ENCODE measurements at regions not wholly inside any gene's neighbourhood (a gene's known extent, or its start where the extent isn't known, plus 50 kb on each side); places are given as distances from the start of the nearest gene placed in this dataset.

DNA sequence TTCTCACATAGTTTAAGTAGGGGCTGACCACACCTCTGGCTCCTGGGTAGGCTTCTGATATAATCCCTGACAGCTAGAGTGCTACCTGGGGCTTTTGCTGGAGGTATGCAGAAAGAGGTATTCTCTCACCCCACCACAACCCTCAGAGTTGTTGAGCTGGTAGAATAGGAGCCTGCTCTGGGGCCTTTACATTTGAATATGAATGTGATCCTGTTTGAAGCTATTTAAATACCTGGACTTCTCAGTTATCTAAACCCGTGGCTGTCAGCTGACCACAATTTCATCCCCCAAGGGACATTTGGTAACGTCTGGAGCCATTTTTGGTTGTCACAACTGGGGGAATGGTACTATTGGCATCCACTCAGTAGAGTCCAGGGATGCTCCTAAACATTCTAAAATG is 669.1 kb downstream of the SATB2 start:
- Histone ChIP-seq H3K4ac (ENCODE audit: low read length) (no peak overlapping the region), H3K4me1 (ENCODE audit: control insufficient read depth in 2 of 2, insufficient read depth in 1 of 2, low read depth in 1 of 2, low read length in 2 of 2) (no peaks in the 10 kb centered on the region), H4K8ac (ENCODE audit: low read depth, low read length) (no peak overlapping the region), H3K9me3 (replicated peaks in 1 of 2; ENCODE audit: control insufficient read depth in 2 of 2, insufficient read depth in 1 of 2, low read depth in 1 of 2, low read length in 2 of 2) (no peaks in the 10 kb centered on the region), H3K36me3 (replicated peaks in 1 of 2; ENCODE audit: control insufficient read depth in 2 of 2, insufficient read depth in 2 of 2, low read length in 2 of 2) (no peaks in the 10 kb centered on the region), H3K79me1 (ENCODE audit: low read depth, low read length) (no peaks in the 10 kb centered on the region), H3K18ac (ENCODE audit: low read length) (no peak overlapping the region), H3K27me3 (ENCODE audit: control insufficient read depth in 3 of 3, insufficient read depth in 3 of 3, low read depth in 1 of 3, low read length in 3 of 3) (no peaks in the 10 kb centered on the region), H2AFZ (ENCODE audit: low read length) (no peak overlapping the region), H3K4me2 (ENCODE audit: insufficient read depth, low read length, poor library complexity, severe bottlenecking) (no peak overlapping the region), H3K4me3 (ENCODE audit: low read length in 2 of 2) (no peak overlapping the region), H2BK12ac (ENCODE audit: low read length) (no peak overlapping the region), H4K91ac (ENCODE audit: low read depth, low read length, poor library complexity) (no peak overlapping the region), H3K14ac (ENCODE audit: low read length) (no peak overlapping the region), H2AK5ac (ENCODE audit: low read depth, low read length) (no peak overlapping the region), H3K23ac (ENCODE audit: low read depth, low read length, poor library complexity) (no peak overlapping the region), H2BK5ac (ENCODE audit: low read length) (no peak overlapping the region), H2BK120ac (ENCODE audit: low read depth, low read length) (no peak overlapping the region), H2BK15ac (ENCODE audit: low read length) (no peak overlapping the region), H3K27ac (replicated peaks; ENCODE audit: low read length) (no peak overlapping the region), H3K9ac (ENCODE audit: low read depth, low read length, poor library complexity) (no peak overlapping the region)
- WGBS, 2 donors (ENCODE audit: extremely low coverage in 2 of 2, insufficient read length in 2 of 2, insufficient replicate concordance in 1 of 2): no CpG with 5 or more reads among the region's 2 CpGs
- DNase-seq (ENCODE audit: low spot score): no peak

DNA sequence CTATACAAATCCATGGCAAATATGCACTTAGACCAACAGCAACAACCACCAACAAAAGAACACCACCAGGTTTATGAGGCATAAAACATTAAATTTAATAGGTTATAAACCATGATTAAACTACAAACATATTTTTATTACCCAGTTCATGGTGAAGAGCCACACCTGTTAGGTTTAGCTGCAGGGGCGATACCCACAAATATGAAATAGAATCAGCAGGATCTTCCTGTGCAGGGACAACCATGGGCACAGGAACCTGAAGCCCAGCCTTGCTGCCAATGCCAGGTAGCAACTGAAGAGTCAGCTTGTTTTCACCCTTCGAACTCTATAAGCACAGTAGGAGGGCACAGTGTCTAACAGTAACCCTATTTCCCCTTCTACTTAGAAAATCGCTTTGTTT is 675.0 kb downstream of the SATB2 start:
- Histone ChIP-seq H4K91ac (ENCODE audit: low read depth, low read length, poor library complexity) (no peak overlapping the region), H4K8ac (ENCODE audit: low read depth, low read length) (no peak overlapping the region), H3K79me1 (ENCODE audit: low read depth, low read length) (no peaks in the 10 kb centered on the region), H3K23ac (ENCODE audit: low read depth, low read length, poor library complexity) (no peak overlapping the region), H3K4me3 (ENCODE audit: low read length in 2 of 2) (no peak overlapping the region), H3K4me1 (ENCODE audit: control insufficient read depth in 2 of 2, insufficient read depth in 1 of 2, low read depth in 1 of 2, low read length in 2 of 2) (no peaks in the 10 kb centered on the region), H3K9me3 (replicated peaks in 1 of 2; ENCODE audit: control insufficient read depth in 2 of 2, insufficient read depth in 1 of 2, low read depth in 1 of 2, low read length in 2 of 2) (no peaks in the 10 kb centered on the region), H2AK5ac (ENCODE audit: low read depth, low read length) (no peak overlapping the region), H2BK12ac (ENCODE audit: low read length) (no peak overlapping the region), H2BK120ac (ENCODE audit: low read depth, low read length) (no peak overlapping the region), H2BK5ac (ENCODE audit: low read length) (no peak overlapping the region), H2BK15ac (ENCODE audit: low read length) (no peak overlapping the region), H3K4ac (ENCODE audit: low read length) (no peak overlapping the region), H3K27me3 (ENCODE audit: control insufficient read depth in 3 of 3, insufficient read depth in 3 of 3, low read depth in 1 of 3, low read length in 3 of 3) (no peaks in the 10 kb centered on the region), H3K36me3 (replicated peaks in 1 of 2; ENCODE audit: control insufficient read depth in 2 of 2, insufficient read depth in 2 of 2, low read length in 2 of 2) (no peaks in the 10 kb centered on the region), H3K9ac (ENCODE audit: low read depth, low read length, poor library complexity) (no peak overlapping the region), H3K18ac (ENCODE audit: low read length) (no peak overlapping the region), H3K27ac (replicated peaks; ENCODE audit: low read length) (no peak overlapping the region), H2AFZ (ENCODE audit: low read length) (no peak overlapping the region), H3K14ac (ENCODE audit: low read length) (no peak overlapping the region), H3K4me2 (ENCODE audit: insufficient read depth, low read length, poor library complexity, severe bottlenecking) (no peak overlapping the region)
- WGBS, 2 donors (ENCODE audit: extremely low coverage in 2 of 2, insufficient read length in 2 of 2, insufficient replicate concordance in 1 of 2): no CpG with 5 or more reads among the region's 3 CpGs
- DNase-seq (ENCODE audit: low spot score): no peak

DNA sequence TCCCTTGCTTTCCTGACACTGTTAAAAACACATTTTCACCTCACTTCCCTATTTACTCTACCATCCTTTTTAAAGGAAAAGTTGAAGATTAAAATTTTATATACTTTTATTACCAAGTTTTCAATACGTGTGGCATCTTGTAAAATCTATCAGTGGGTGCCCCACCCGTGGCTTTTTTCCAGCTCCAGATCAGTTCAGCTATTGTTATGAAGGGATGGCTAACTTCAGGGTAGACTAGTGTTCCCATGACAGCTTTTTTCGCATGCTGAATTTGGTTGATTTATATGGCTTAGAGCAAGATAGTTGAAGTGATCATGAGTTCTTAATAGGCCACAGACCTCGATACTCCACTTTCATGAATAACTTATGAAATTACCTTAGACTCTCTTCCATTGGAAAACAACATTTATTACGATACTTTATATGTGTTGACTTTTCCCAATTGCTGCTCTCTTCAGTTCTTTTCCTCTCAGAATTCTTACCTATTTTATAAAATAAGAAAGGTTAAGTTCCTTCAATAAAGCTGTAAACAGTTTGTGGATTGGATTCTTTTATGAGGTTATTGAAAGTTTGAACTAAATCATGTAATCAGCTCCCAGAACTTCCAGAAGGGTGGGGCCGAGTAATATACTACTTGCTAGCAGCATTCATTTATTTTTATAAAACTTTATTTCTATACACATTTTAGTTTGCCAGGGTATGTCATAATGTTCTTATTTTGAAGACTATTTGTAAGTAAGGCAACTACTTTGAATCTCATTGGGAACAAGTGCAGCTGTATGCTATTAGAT is 680.9 kb downstream of the SATB2 start:
- Histone ChIP-seq H3K79me1 (ENCODE audit: low read depth, low read length) (no peaks in the 10 kb centered on the region), H3K4ac (ENCODE audit: low read length) (no peak overlapping the region), H4K8ac (ENCODE audit: low read depth, low read length) (no peak overlapping the region), H3K4me2 (ENCODE audit: insufficient read depth, low read length, poor library complexity, severe bottlenecking) (no peak overlapping the region), H3K9ac (ENCODE audit: low read depth, low read length, poor library complexity) (no peak overlapping the region), H2AFZ (ENCODE audit: low read length) (no peak overlapping the region), H3K14ac (ENCODE audit: low read length) (no peak overlapping the region), H2AK5ac (ENCODE audit: low read depth, low read length) (no peak overlapping the region), H3K36me3 (replicated peaks in 1 of 2; ENCODE audit: control insufficient read depth in 2 of 2, insufficient read depth in 2 of 2, low read length in 2 of 2) (no peaks in the 10 kb centered on the region), H3K27ac (replicated peaks; ENCODE audit: low read length) (no peak overlapping the region), H2BK15ac (ENCODE audit: low read length) (no peak overlapping the region), H2BK12ac (ENCODE audit: low read length) (no peak overlapping the region), H3K4me1 (ENCODE audit: control insufficient read depth in 2 of 2, insufficient read depth in 1 of 2, low read depth in 1 of 2, low read length in 2 of 2) (peaks cover 2 to 3% of the 10 kb centered on the region in 2 donors), H3K9me3 (replicated peaks in 1 of 2; ENCODE audit: control insufficient read depth in 2 of 2, insufficient read depth in 1 of 2, low read depth in 1 of 2, low read length in 2 of 2) (peaks cover 0 to 1% of the 10 kb centered on the region in 2 donors), H3K23ac (ENCODE audit: low read depth, low read length, poor library complexity) (no peak overlapping the region), H4K91ac (ENCODE audit: low read depth, low read length, poor library complexity) (no peak overlapping the region), H3K18ac (ENCODE audit: low read length) (no peak overlapping the region), H3K4me3 (ENCODE audit: low read length in 2 of 2) (no peak overlapping the region), H2BK120ac (ENCODE audit: low read depth, low read length) (no peak overlapping the region), H2BK5ac (ENCODE audit: low read length) (no peak overlapping the region), H3K27me3 (ENCODE audit: control insufficient read depth in 3 of 3, insufficient read depth in 3 of 3, low read depth in 1 of 3, low read length in 3 of 3) (no peaks in the 10 kb centered on the region)
- WGBS, 2 donors (ENCODE audit: extremely low coverage in 2 of 2, insufficient read length in 2 of 2, insufficient replicate concordance in 1 of 2): no CpG with 5 or more reads among the region's 6 CpGs
- DNase-seq (ENCODE audit: low spot score): no peak

DNA sequence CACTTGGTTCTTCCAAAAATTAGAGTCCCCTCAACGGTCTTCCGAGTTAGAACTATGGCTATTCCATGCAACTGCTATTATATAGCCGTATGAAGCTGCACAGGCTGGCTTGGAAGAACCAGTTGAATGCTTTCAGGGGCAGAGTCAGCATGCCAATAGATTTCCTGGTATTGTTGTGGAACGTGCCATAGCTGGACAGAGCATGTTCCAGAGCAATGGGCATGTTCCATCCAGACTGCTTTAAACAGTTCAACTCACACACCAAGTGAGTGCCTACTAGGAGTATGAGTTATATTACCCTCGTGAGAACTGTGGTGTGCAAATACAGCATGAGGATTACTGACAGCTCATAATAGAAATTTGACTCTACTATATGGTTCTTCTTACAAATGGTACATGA is 682.0 kb downstream of the SATB2 start:
- Histone ChIP-seq H2BK15ac (ENCODE audit: low read length) (no peak overlapping the region), H2BK120ac (ENCODE audit: low read depth, low read length) (no peak overlapping the region), H3K4me2 (ENCODE audit: insufficient read depth, low read length, poor library complexity, severe bottlenecking) (no peak overlapping the region), H3K23ac (ENCODE audit: low read depth, low read length, poor library complexity) (no peak overlapping the region), H3K27ac (replicated peaks; ENCODE audit: low read length) (no peak overlapping the region), H2BK12ac (ENCODE audit: low read length) (no peak overlapping the region), H3K79me1 (ENCODE audit: low read depth, low read length) (no peaks in the 10 kb centered on the region), H3K4ac (ENCODE audit: low read length) (no peak overlapping the region), H2AK5ac (ENCODE audit: low read depth, low read length) (no peak overlapping the region), H3K14ac (ENCODE audit: low read length) (no peak overlapping the region), H4K8ac (ENCODE audit: low read depth, low read length) (peak overlapping the region; percentile 82), H2BK5ac (ENCODE audit: low read length) (no peak overlapping the region), H2AFZ (ENCODE audit: low read length) (no peak overlapping the region), H3K18ac (ENCODE audit: low read length) (no peak overlapping the region), H4K91ac (ENCODE audit: low read depth, low read length, poor library complexity) (no peak overlapping the region), H3K36me3 (replicated peaks in 1 of 2; ENCODE audit: control insufficient read depth in 2 of 2, insufficient read depth in 2 of 2, low read length in 2 of 2) (no peaks in the 10 kb centered on the region), H3K4me1 (ENCODE audit: control insufficient read depth in 2 of 2, insufficient read depth in 1 of 2, low read depth in 1 of 2, low read length in 2 of 2) (peaks cover 2 to 3% of the 10 kb centered on the region in 2 donors), H3K9me3 (replicated peaks in 1 of 2; ENCODE audit: control insufficient read depth in 2 of 2, insufficient read depth in 1 of 2, low read depth in 1 of 2, low read length in 2 of 2) (peaks cover 0 to 1% of the 10 kb centered on the region in 2 donors), H3K9ac (ENCODE audit: low read depth, low read length, poor library complexity) (no peak overlapping the region), H3K4me3 (ENCODE audit: low read length in 2 of 2) (no peak overlapping the region), H3K27me3 (ENCODE audit: control insufficient read depth in 3 of 3, insufficient read depth in 3 of 3, low read depth in 1 of 3, low read length in 3 of 3) (no peaks in the 10 kb centered on the region)
- no CpG with 5 or more reads among the region's 5 CpGs for WGBS, 2 donors (ENCODE audit: extremely low coverage in 2 of 2, insufficient read length in 2 of 2, insufficient replicate concordance in 1 of 2)
- DNase-seq (ENCODE audit: low spot score): no peak
